ENCODE measurements at regions not wholly inside any gene's neighbourhood (a gene's known extent, or its start where the extent isn't known, plus 50 kb on each side); places are given as distances from the start of the nearest gene placed in this dataset.
"Not testable (repeated sequence)": the region's sequence is repeated elsewhere in the genome, so short reads cannot be mapped to it uniquely, and the experiment has no call there.

DNA sequence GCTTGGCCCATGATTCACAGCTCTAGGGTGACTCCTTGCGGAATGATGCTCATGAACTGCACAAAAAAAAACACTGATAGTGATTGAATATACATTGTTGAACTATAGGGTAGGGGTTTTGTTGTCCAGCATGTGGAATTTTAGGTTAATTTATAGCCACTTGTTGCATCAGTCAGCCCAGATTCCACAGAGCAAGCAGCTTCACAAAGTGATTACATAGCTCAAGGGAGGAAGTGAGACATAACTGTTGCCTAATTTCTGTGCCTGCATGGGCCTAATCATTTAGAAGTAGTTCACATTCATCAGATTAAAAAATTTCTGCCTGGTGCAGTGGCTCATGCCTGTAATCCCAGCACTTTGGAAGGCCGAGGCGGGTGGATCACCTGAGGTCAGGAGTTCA is 142.2 kb upstream of the ZNF722 start:
- not testable (repeated sequence) for H3K9ac ChIP-seq (ENCODE audit: low read depth, low read length); H3K36me3 ChIP-seq (ENCODE audit: insufficient read depth, low read depth, low read length); H3K4me1 ChIP-seq (ENCODE audit: insufficient read depth, low read length); H3K27me3 ChIP-seq (ENCODE audit: insufficient read depth, low read length); H3K27ac ChIP-seq (ENCODE audit: low read length); H3K4me3 ChIP-seq (ENCODE audit: low read length)
- peaks cover 95% of the 10 kb centered on the region for H3K9me3 ChIP-seq (ENCODE audit: insufficient read depth, low read depth, low read length)

DNA sequence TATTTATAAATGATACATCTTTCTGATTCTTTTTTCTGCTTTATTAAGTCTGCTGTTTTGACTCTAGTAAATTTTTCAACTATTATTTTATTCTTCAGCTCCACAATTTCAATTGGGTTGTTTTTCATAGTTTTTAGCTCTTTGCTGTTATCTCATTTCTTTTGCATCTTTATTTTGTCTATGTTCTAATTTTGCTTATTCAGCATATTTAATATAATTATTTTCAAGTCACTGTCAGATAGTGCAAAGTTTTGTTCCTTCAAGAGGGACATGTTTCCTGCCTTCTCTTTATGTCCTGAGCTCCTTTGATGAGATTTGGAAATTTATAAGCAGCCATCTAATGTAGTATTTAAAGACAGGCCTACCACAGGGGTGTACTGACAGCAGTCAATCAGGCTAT is 131.5 kb upstream of the ZNF722 start:
- no peaks in the 10 kb centered on the region for H3K36me3 ChIP-seq (ENCODE audit: insufficient read depth, low read depth, low read length)
- no peaks in the 10 kb centered on the region for H3K27me3 ChIP-seq (ENCODE audit: insufficient read depth, low read length)
- no peak overlapping the region for H3K4me3 ChIP-seq (ENCODE audit: low read length)
- H3K4me1 ChIP-seq (ENCODE audit: insufficient read depth, low read length), result no peaks in the 10 kb centered on the region
- H3K9me3 ChIP-seq (ENCODE audit: insufficient read depth, low read depth, low read length), result peaks cover 87% of the 10 kb centered on the region
- no peak overlapping the region for H3K27ac ChIP-seq (ENCODE audit: low read length)
- H3K9ac ChIP-seq (ENCODE audit: low read depth, low read length), result no peak overlapping the region

- not testable (repeated sequence) for H3K36me3 ChIP-seq (ENCODE audit: insufficient read depth, low read depth, low read length); H3K4me1 ChIP-seq (ENCODE audit: insufficient read depth, low read length); H3K27me3 ChIP-seq (ENCODE audit: insufficient read depth, low read length); H3K4me3 ChIP-seq (ENCODE audit: low read length); H3K27ac ChIP-seq (ENCODE audit: low read length); H3K9ac ChIP-seq (ENCODE audit: low read depth, low read length)
- H3K9me3 ChIP-seq (ENCODE audit: insufficient read depth, low read depth, low read length), result peaks cover 78% of the 10 kb centered on the region
Observed at GRCh38 chr7:63874242-63874641, 124.4 kb upstream of the ZNF722 start.

DNA sequence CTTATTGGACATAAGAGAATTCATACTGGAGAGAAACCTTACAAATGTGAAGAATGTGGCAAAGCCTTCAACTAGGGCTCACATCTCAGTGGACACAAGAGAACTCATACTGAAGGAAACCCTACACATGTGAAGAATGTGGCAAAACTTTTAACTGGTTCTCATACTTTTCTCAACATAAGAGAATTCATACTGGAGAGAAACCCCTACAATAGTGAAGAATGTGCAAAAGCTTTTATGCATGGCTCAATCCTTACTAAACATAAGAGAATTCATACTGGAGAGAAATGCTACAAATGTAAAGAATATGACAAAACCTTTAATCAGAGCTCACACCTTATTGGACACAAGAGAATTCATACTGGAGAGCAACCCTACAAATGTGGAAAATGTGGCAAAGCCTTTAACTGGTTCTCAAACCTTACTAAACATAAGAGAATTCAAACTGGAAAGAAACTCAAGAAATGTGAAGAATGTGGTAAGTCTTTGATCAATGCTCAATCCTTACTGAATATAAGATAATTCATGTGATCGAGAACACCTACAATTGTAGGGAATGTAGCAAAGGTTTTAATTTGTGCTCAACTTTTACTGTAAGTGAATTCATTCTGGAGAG is 121.8 kb upstream of the ZNF722 start:
- H3K4me3 ChIP-seq (ENCODE audit: low read length), result no peak overlapping the region
- H3K9me3 ChIP-seq (ENCODE audit: insufficient read depth, low read depth, low read length), result peaks cover 82% of the 10 kb centered on the region
- H3K27me3 ChIP-seq (ENCODE audit: insufficient read depth, low read length), result no peaks in the 10 kb centered on the region
- no peaks in the 10 kb centered on the region for H3K36me3 ChIP-seq (ENCODE audit: insufficient read depth, low read depth, low read length)
- H3K9ac ChIP-seq (ENCODE audit: low read depth, low read length), result no peak overlapping the region
- no peak overlapping the region for H3K27ac ChIP-seq (ENCODE audit: low read length)
- H3K4me1 ChIP-seq (ENCODE audit: insufficient read depth, low read length), result no peaks in the 10 kb centered on the region

- no peak overlapping the region; the same call in 1 of the 2 replicates for H3K4me3 ChIP-seq (ENCODE audit: low read length)
- H3K9ac ChIP-seq (ENCODE audit: low read depth, low read length), result no peak overlapping the region
- H3K36me3 ChIP-seq (ENCODE audit: insufficient read depth, low read depth, low read length), result no peaks in the 10 kb centered on the region
- H3K9me3 ChIP-seq (ENCODE audit: insufficient read depth, low read depth, low read length), result peaks cover 92% of the 10 kb centered on the region
- no peaks in the 10 kb centered on the region for H3K4me1 ChIP-seq (ENCODE audit: insufficient read depth, low read length)
- H3K27me3 ChIP-seq (ENCODE audit: insufficient read depth, low read length), result no peaks in the 10 kb centered on the region
- no peak overlapping the region for H3K27ac ChIP-seq (ENCODE audit: low read length)
Observed at GRCh38 chr7:63887031-63887430, 111.6 kb upstream of the ZNF722 start.

DNA sequence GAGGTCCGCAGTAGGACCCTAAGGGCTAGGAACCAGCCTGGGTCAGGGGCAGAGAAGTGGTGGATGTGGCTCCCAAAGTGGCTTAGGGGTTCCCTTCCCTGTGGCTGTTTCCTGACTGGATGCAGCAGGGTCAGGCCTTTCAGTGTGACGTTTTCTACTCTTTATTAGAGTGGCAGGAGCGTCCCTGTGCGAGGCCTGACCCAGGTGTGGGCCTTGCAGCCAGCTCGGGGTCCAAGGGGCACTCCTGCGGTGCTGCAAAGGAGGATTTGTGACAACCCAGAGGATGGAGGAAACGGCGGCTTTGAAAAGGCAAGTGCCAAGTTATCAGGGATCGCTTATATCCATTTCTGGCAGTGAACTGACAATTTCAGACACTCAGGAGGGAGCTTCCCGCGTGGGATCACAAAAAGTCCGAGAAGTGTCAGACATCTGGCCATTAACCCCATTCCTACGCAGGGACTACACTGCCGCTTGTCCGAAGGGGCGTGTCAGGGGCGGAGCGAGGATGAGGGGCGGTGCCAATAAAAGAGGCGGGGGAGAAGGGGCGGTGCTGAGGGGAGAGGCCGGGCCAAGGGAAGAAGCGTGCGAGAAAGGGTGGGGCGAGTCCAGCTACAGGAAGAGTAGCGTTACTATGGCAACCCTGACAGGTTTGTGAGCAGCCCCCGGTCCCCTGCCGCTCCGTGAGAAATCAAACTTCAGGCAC is 98.8 kb upstream of the ZNF722 start:
- Histone ChIP-seq H3K4me3 (ENCODE audit: low read length) (no peak overlapping the region), H3K9ac (ENCODE audit: low read depth, low read length) (no peak overlapping the region), H3K27ac (ENCODE audit: low read length) (no peak overlapping the region), H3K9me3 (ENCODE audit: insufficient read depth, low read depth, low read length) (peaks cover 85% of the 10 kb centered on the region), H3K4me1 (ENCODE audit: insufficient read depth, low read length) (no peaks in the 10 kb centered on the region), H3K27me3 (ENCODE audit: insufficient read depth, low read length) (no peaks in the 10 kb centered on the region), H3K36me3 (ENCODE audit: insufficient read depth, low read depth, low read length) (no peaks in the 10 kb centered on the region)

DNA sequence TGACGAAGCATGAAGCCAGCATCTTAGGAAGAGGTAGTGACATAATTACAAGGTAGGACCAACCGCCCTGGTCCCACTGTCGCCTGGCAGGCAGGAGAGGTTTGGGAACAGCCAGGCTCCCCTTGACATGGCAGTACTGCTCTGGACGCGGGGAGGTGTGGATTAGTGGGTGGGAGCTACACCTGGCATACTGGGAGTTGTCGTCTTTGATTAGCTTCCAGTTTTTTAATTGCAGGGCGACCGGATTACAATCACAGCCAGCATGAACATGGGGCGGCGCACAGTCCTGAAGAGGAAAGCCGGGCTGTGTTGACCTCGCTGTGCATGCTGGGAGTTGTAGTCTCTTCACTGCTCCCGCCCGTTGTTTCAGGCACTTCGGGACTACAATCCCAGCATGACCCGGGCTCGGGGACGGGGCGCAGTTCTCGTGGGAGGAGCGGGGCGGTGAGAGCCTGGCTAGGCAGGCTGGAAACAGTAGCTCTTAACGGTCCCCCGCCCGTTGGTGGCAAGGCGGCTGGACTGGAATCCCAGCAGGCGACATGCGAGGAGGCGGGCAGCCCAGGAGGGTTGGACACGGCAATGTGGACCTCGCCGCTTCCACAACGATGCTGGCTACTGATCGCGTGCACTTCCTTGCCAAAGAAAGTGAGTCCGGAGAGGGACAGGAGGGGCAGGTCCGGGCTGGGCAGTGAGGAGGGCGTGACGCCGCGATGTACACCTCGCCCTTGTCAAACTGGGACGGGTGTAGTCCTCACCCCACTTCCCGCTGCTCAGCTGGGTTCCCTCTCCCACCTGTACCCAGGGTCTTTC is 98.0 kb upstream of the ZNF722 start:
- H3K4me3 ChIP-seq (ENCODE audit: low read length), result no peak overlapping the region
- H3K27ac ChIP-seq (ENCODE audit: low read length), result no peak overlapping the region
- H3K9me3 ChIP-seq (ENCODE audit: insufficient read depth, low read depth, low read length), result peaks cover 88% of the 10 kb centered on the region
- no peaks in the 10 kb centered on the region for H3K4me1 ChIP-seq (ENCODE audit: insufficient read depth, low read length)
- H3K36me3 ChIP-seq (ENCODE audit: insufficient read depth, low read depth, low read length), result no peaks in the 10 kb centered on the region
- no peaks in the 10 kb centered on the region for H3K27me3 ChIP-seq (ENCODE audit: insufficient read depth, low read length)
- no peak overlapping the region for H3K9ac ChIP-seq (ENCODE audit: low read depth, low read length)

GRCh38 chr7:63901204-63901506 is 97.5 kb upstream of the ZNF722 start:
- H3K4me1 ChIP-seq (ENCODE audit: insufficient read depth, low read length); H3K27ac ChIP-seq (ENCODE audit: low read length); H3K36me3 ChIP-seq (ENCODE audit: insufficient read depth, low read depth, low read length); H3K4me3 ChIP-seq (ENCODE audit: low read length); H3K27me3 ChIP-seq (ENCODE audit: insufficient read depth, low read length); H3K9ac ChIP-seq (ENCODE audit: low read depth, low read length): not testable (repeated sequence)
- peaks cover 87% of the 10 kb centered on the region for H3K9me3 ChIP-seq (ENCODE audit: insufficient read depth, low read depth, low read length)

GRCh38 chr7:63918986-63919385 is 79.7 kb upstream of the ZNF722 start:
- Histone ChIP-seq H3K9me3 (ENCODE audit: insufficient read depth, low read depth, low read length) (peaks cover 91% of the 10 kb centered on the region), H3K4me1 (ENCODE audit: insufficient read depth, low read length) (no peaks in the 10 kb centered on the region), H3K36me3 (ENCODE audit: insufficient read depth, low read depth, low read length) (no peaks in the 10 kb centered on the region), H3K9ac (ENCODE audit: low read depth, low read length) (no peak overlapping the region), H3K27ac (ENCODE audit: low read length) (no peak overlapping the region), H3K27me3 (ENCODE audit: insufficient read depth, low read length) (no peaks in the 10 kb centered on the region), H3K4me3 (ENCODE audit: low read length) (no peak overlapping the region)

DNA sequence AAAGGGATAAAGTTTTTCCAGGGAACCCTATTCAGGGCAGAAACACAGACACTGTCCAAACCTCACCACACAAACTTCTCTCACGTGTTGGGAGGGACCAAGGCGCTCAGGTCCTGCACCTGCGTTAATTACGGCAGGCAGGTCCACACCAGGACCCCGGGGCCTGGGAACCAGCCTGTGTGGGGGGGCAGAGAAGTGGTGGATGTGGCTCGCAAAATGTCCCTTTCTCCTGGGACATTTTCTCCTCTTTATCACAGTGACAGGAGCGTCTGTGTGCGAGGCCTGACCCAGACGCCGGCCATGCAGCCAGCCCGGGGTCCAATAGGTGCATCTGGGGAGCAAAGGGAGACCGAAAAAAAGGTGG is 73.4 kb upstream of the ZNF722 start:
- Histone ChIP-seq H3K9me3 (ENCODE audit: insufficient read depth, low read depth, low read length) (peaks cover 91% of the 10 kb centered on the region), H3K27me3 (ENCODE audit: insufficient read depth, low read length) (no peaks in the 10 kb centered on the region), H3K4me3 (ENCODE audit: low read length) (no peak overlapping the region), H3K9ac (ENCODE audit: low read depth, low read length) (no peak overlapping the region), H3K36me3 (ENCODE audit: insufficient read depth, low read depth, low read length) (no peaks in the 10 kb centered on the region), H3K4me1 (ENCODE audit: insufficient read depth, low read length) (no peaks in the 10 kb centered on the region), H3K27ac (ENCODE audit: low read length) (no peak overlapping the region)

DNA sequence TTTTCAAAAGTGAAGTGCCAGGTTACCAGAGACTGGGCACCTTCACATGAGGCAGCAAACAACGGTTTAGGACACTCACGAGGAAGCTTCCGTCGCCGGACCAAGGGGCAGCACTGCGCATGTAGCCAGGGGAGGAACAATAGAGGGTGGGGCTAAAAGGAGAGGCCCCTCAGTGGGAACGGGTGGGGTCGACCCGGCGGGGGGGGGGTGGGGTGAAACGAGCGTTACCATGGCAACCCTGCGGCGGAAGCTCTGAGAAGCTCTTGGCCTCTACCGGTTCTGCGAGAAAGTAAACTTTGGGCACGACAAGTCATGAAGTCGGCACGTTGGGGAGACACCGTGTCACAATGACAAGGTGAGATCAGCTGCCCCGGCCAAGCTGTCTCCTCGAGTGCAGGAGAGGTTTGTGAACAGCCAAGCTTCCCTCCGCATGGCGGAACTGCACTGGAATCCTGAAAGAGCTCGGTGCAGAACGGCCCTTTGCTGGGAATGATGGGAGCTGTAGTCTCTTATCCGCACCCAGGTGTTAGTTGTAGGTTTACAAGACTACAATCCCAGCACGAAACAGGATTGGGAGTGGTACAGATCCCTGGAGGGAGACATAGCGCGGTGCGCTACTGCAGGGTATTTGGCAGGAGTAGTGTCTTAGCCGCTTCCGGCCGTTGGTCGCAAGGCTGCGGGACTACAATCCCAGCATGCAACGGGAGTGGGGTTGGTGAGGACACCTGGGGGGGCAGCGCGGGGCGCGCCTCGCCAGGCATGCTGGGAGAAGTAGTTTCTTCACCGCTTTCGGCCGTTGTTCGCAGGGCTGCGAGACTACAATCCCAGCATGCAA is 72.8 kb upstream of the ZNF722 start:
- no peaks in the 10 kb centered on the region for H3K36me3 ChIP-seq (ENCODE audit: insufficient read depth, low read depth, low read length)
- no peak overlapping the region for H3K27ac ChIP-seq (ENCODE audit: low read length)
- H3K9ac ChIP-seq (ENCODE audit: low read depth, low read length), result no peak overlapping the region
- peaks cover 92% of the 10 kb centered on the region for H3K9me3 ChIP-seq (ENCODE audit: insufficient read depth, low read depth, low read length)
- H3K27me3 ChIP-seq (ENCODE audit: insufficient read depth, low read length), result no peaks in the 10 kb centered on the region
- H3K4me1 ChIP-seq (ENCODE audit: insufficient read depth, low read length), result no peaks in the 10 kb centered on the region
- H3K4me3 ChIP-seq (ENCODE audit: low read length), result no peak overlapping the region
